ENCODE measurements at regions not wholly inside any gene's neighbourhood (a gene's known extent, or its start where the extent isn't known, plus 50 kb on each side); places are given as distances from the start of the nearest gene placed in this dataset.

DNA sequence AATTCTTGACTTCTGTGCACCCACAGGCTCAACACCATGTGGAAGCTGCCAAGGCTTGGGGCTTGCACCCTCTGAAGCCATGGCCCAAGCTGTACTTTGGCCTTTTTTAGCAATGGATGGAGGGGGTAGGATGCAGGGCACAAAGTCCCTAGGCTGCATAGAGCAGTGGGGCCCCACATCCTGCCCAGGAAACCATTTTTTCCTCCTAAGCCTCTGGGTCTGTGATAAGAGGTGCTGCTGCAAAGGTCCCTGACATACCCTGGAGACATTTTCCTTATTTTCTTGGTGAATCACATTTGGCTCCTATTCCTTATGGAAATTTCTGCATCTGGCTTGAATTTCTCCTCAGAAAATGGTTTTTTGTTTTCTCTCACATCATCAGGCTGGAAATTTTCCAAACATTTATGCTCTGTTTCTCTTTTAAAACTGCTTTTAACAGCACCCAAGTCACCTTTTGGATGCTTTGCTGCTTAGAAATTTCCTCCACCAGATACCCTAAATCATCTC is 482.7 kb upstream of the TLE4 start:
- TF ChIP-seq, protein P1, sequence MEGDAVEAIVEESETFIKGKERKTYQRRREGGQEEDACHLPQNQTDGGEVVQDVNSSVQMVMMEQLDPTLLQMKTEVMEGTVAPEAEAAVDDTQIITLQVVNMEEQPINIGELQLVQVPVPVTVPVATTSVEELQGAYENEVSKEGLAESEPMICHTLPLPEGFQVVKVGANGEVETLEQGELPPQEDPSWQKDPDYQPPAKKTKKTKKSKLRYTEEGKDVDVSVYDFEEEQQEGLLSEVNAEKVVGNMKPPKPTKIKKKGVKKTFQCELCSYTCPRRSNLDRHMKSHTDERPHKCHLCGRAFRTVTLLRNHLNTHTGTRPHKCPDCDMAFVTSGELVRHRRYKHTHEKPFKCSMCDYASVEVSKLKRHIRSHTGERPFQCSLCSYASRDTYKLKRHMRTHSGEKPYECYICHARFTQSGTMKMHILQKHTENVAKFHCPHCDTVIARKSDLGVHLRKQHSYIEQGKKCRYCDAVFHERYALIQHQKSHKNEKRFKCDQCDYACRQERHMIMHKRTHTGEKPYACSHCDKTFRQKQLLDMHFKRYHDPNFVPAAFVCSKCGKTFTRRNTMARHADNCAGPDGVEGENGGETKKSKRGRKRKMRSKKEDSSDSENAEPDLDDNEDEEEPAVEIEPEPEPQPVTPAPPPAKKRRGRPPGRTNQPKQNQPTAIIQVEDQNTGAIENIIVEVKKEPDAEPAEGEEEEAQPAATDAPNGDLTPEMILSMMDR (IDR thresholded peaks at IDR 0.05): no peak
- no peak for TF ChIP-seq POLR2A (IDR thresholded peaks at IDR 0.05)

Measured in uterus (tissue), 2 donors.